ENCODE measurements at regions not wholly inside any gene's neighbourhood (a gene's known extent, or its start where the extent isn't known, plus 50 kb on each side); places are given as distances from the start of the nearest gene placed in this dataset.

DNA sequence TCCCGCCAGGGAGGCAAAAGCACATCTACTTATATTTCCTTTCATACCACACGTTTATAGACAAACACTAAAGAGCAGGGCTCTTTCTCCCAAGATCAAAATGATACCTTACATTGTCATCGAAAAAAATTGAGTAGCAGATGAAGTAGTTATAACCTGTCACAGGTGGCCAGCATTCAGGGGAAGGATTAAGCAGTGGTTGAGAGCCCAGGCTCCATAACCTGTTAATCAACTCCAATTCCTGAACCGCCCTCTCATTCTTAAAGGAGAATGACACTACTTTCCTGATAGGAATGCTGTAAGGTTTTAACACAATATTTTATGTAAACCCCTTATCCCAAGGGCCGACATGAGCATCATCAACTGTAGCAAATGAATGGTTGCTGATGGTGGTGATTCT, 268.9 kb upstream of the KCNIP4 start:
- DNase-seq = no peak

GRCh38 chr4:22216278-22216677, 267.7 kb upstream of the KCNIP4 start:
- no peak for DNase-seq

GRCh38 chr4:22215084-22215483, 266.5 kb upstream of the KCNIP4 start:
- DNase-seq = no peak

DNA sequence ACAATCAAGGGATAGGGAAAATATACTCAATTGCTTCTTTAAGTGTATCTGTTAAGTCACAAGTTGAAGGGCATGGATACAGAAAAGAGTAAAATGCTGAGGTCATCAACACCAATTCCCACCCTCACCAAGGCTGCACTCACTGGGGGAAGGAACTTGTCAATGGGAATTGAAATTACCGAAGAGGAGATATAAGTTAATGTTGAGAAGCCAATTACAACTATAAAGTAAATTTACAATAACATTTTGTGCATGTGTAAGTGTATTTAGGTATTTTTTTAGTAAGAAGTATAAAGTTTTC, 255.1 kb upstream of the KCNIP4 start:
- DNase-seq = no peak

- DNase-seq = peak; percentile 45
Measured at GRCh38 chr4:22202975-22203710, 254.6 kb upstream of the KCNIP4 start.

- DNase-seq = peak; percentile 82
Measured at GRCh38 chr4:22202246-22202974, 253.8 kb upstream of the KCNIP4 start.

DNA sequence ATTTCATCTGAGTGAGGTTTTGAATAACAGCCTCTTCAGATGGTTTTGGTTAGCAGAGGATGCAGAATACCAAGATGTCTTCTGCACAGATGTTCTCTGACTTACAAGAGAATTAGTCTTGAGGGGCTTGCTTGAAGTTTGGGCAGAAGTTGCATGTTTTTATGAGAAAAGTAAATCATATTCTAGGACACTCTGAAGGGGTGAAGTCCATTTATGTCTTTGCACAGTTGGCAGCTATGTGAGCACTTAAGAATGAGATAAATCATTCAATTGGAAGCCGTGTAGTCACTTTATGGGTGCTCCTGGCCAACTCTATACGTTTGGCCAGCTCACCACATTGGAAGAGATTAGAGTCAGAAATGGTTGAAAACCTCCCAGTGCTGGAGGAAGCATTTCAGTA, 252.7 kb upstream of the KCNIP4 start:
- DNase-seq = no peak

DNA sequence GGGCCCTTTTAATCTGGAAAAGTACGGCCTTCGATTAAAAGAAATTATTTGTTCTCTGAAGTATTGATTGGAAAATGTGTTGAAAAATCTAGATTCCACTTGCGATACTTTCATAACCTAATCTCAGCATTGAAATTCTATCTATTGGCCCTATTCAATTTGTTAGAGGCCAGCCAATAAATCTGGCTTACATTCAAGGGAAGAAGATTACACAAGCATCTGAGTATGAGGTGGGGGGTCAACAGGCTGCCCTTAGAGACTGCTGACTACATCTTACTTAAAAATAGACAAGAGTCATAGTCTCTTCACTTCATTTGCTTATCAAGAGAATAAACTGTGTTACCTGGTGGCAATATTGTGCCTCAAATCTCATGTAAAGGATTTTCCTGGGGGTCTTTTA, 248.0 kb upstream of the KCNIP4 start:
- DNase-seq = no peak

DNA sequence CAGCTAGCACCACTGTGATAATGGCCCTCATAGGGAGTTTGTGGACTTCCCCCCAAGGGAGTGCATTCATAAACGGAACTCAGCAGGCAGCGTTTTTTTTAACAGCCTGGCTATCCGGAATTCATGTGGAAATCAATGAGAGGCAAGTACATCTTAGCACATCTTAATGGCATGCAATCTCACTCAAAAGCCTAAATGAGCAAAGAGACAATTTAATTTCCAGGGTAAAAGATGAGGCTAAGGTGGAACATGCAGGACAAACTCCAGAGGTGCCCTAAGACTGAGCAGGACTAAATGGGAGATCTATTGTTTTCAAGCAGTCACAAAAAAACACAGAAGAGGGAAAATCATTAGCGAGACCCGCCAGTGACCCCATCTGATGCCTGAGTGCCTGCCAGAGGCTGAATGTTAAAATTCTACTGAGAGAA, 243.5 kb upstream of the KCNIP4 start:
- no peak for DNase-seq

DNA sequence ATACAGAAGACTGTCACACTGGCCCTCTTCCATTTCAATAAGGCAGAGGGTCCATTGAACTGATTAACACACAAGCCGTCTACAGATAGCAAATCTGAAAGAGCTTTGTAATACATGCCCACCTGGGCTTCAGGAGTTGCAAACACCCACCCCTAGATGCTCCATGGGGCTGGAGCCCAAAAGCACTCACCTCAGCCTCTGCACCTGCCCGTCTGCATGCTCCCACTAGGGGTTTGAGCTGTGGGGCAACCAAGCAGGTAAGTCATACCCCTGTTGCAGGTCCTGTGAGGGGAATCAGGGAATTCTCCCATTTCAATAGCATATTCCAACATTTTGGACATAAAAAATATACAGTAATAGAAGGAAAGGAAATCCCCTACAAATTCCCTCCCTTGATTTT, 243.0 kb upstream of the KCNIP4 start:
- DNase-seq = no peak

GRCh38 chr4:22190855-22191254, 242.3 kb upstream of the KCNIP4 start:
- no peak for DNase-seq

- DNase-seq = no peak
Measured at GRCh38 chr4:22187203-22187820, 238.7 kb upstream of the KCNIP4 start.

- DNase-seq = no peak
Measured at GRCh38 chr4:22181736-22182135, 233.2 kb upstream of the KCNIP4 start.

- DNase-seq = no peak
Measured at GRCh38 chr4:22179124-22179874, 230.7 kb upstream of the KCNIP4 start.

DNA sequence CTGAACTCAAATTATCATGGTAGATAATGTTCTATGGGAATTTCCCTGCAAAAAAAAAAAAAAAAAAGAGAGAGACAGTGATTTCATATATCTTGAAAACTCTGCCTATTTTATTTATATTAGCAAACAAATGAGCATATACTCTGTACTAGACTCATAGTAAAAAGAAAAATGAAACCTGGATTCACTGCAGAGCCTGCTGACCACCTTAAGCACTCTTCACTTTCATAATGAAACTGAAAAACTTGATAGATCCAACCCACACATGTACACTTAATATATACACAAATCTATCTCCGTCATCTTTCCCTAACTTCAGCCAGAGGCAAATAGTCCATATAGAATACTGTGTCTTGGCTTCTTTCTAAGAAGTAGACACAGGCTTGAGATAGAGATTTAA, 226.1 kb upstream of the KCNIP4 start:
- no peak for DNase-seq

- DNase-seq = no peak
Measured at GRCh38 chr4:22170353-22170752, 221.8 kb upstream of the KCNIP4 start.

GRCh38 chr4:22167201-22167600, 218.6 kb upstream of the KCNIP4 start:
- no peak for DNase-seq

DNA sequence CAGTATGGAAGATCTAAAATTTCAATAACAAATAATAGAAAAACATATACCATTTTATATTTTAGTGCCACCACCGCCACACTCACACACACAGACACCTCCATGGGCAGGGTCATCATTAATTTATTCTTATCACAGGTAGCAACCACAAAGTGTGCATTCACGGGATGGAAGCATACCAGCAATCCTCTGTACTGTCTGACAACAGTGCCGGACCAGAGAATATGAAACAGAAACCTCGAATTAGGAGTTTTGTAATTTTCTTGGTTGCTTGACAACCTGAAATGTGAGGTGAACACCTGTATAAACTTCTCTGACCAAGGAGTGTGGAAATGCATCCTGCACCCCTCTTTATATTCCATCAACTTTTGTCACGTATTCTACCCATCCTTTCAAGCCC, 213.9 kb upstream of the KCNIP4 start:
- no peak for DNase-seq

DNA sequence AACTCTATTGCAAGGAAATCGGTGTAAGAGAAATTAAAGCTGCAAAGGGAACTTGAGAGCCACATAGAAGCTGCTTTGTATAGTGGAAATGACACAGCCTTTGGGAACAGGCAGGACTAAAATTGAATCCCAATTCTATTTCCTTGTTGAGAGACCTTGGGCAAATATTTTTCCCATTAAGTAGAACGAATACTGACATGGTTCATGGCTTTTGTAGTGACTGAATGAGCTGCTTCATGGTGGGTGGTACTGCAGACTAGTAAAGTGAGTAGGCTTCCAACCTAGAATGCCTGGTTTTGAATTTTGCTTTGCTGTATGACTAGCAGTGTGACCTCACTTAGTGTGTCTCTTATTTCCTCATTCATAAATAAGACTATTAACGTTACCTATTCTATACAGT, 182.2 kb upstream of the KCNIP4 start:
- no peak for DNase-seq

GRCh38 chr4:22129454-22130029, 181.0 kb upstream of the KCNIP4 start:
- no peak for DNase-seq

DNA sequence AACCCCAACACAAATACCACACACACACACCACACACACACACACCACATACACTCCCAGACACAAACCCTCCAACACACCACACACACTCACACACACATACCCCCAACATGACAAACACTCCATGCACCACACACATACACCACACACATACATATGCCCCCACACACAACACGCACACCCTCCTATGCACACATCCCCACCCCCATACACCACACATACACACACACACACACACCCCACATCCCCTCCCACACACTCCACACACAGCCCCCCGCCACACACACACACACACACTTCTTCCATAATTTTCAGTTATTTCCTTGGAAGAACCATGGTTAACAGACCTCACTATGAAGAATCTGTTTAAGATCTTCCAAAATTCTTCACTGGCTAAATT, 173.5 kb upstream of the KCNIP4 start:
- DNase-seq = no peak

- no peak for DNase-seq
Measured at GRCh38 chr4:22115262-22115661, 166.7 kb upstream of the KCNIP4 start.
